Astrocyte (in vitro differentiated cells and primary cell): ENCODE measurements at regions not wholly inside any gene's neighbourhood (a gene's known extent, or its start where the extent isn't known, plus 50 kb on each side); places are given as distances from the start of the nearest gene placed in this dataset.

Source experiments
- DNase-seq: peaks from one replicate; pipeline ENCODE4 v3.0.0-alpha.2; 2010; ENCODE audit warnings: low read depth
- FAIRE-seq: peaks from 2 replicates; lab custom pipeline; 2011; peaks lifted over from hg19 to GRCh38; lab: Jason Lieb, UNC
- H2AFZ ChIP-seq: 2 replicates; pipeline ENCODE4 v1.6.0; 2012; ENCODE audit warnings: low read depth, low read length, inconsistent platforms
- H3K27ac ChIP-seq: 2 replicates; pipeline ENCODE4 v1.5.1; 2011; ENCODE audit warnings: low read depth, low read length, inconsistent platforms
- H3K27me3 ChIP-seq: 2 replicates; pipeline ENCODE4 v1.6.0; 2011; ENCODE audit warnings: low read length, inconsistent platforms; ENCODE audit not compliant: insufficient read depth
- H3K36me3 ChIP-seq: 2 replicates; pipeline ENCODE4 v1.5.1; 2011; ENCODE audit warnings: low read length, inconsistent platforms; ENCODE audit not compliant: insufficient read depth
- H3K4me1 ChIP-seq: 2 replicates; pipeline ENCODE4 v1.5.1; 2011; ENCODE audit warnings: low read length, inconsistent platforms; ENCODE audit not compliant: insufficient read depth
- H3K4me2 ChIP-seq: 2 replicates; pipeline ENCODE4 v1.6.0; 2012; ENCODE audit warnings: low read length, inconsistent platforms
- H3K4me3 ChIP-seq: 2 replicates; pipeline ENCODE4 v1.5.1; 2011; ENCODE audit warnings: low read depth, mild to moderate bottlenecking, low read length, inconsistent platforms; ENCODE audit not compliant: insufficient read depth
- H3K79me2 ChIP-seq: 2 replicates; pipeline ENCODE4 v1.6.0; 2012; ENCODE audit warnings: mild to moderate bottlenecking, low read length, inconsistent platforms; ENCODE audit not compliant: insufficient read depth
- H3K9ac ChIP-seq: 2 replicates; pipeline ENCODE4 v1.6.0; 2012; ENCODE audit warnings: mild to moderate bottlenecking, low read length, inconsistent platforms
- H3K9me3 ChIP-seq: 2 replicates; pipeline ENCODE4 v1.5.1; 2012; ENCODE audit warnings: low read depth, mild to moderate bottlenecking, low read length, inconsistent platforms; ENCODE audit not compliant: insufficient read depth
- H4K20me1 ChIP-seq: 2 replicates; pipeline ENCODE4 v1.6.0; 2012; ENCODE audit warnings: low read length, inconsistent platforms; ENCODE audit not compliant: insufficient read depth
- H3K27ac Mint-ChIP-seq: one replicate; pipeline ENCODE4 v1.8.0; 2021; ENCODE audit warnings: mild to moderate bottlenecking, mixed read lengths; ENCODE audit not compliant: unreplicated experiment
- H3K27me3 Mint-ChIP-seq: one replicate; pipeline ENCODE4 v1.8.0; 2021; ENCODE audit warnings: low read depth, mixed read lengths; ENCODE audit not compliant: unreplicated experiment
- H3K36me3 Mint-ChIP-seq: one replicate; pipeline ENCODE4 v1.8.0; 2021; ENCODE audit warnings: low read depth, mixed read lengths; ENCODE audit not compliant: unreplicated experiment
- H3K4me1 Mint-ChIP-seq: one replicate; pipeline ENCODE4 v1.8.0; 2021; ENCODE audit warnings: low read depth, mixed read lengths; ENCODE audit not compliant: unreplicated experiment
- H3K4me3 Mint-ChIP-seq: one replicate; pipeline ENCODE4 v1.8.0; 2021; ENCODE audit warnings: mild to moderate bottlenecking, moderate library complexity, mixed read lengths; ENCODE audit not compliant: unreplicated experiment
- H3K9me3 Mint-ChIP-seq: one replicate; pipeline ENCODE4 v1.8.0; 2021; ENCODE audit warnings: mild to moderate bottlenecking, mixed read lengths; ENCODE audit not compliant: unreplicated experiment
- EZH2 ChIP-seq: IDR thresholded peaks from 2 replicates; pipeline ENCODE4 v1.6.1; 2012; ENCODE audit warnings: mild to moderate bottlenecking, low read length, inconsistent platforms; ENCODE audit not compliant: insufficient read depth
- TF ChIP-seq, protein P1 (sequence below): IDR thresholded peaks from 2 replicates; pipeline ENCODE4 v1.5.1; 2011; ENCODE audit warnings: low read depth, mild to moderate bottlenecking, inconsistent platforms, low read length, moderate library complexity; ENCODE audit not compliant: insufficient read depth

DNA sequence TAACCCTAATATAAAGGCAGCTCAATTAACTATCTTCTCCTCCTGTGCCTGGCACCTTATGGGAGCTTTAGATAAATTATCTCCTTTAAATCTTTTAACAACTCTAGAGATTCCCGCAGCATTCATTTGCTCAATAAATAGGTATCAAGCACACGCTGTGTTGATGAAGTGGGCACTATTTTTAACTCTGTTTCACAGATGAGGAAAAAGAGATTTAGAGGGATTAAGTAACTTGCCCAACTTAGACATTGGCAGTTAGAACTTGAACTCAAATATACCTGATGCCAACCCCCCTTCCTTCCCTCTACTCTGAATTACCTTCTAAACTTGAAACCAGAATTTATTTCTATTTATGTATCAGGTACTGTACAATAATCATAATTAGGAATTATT lies 112.4 kb downstream of the SH3TC2 start:
- Mint-ChIP-seq H3K9me3 (peaks cover 2% of the 10 kb centered on the region), H3K4me3 (no peak overlapping the region), H3K27ac (no peak overlapping the region), H3K27me3 (peaks cover 3% of the 10 kb centered on the region), H3K4me1 (no peaks in the 10 kb centered on the region), H3K36me3 (no peaks in the 10 kb centered on the region)
- Histone ChIP-seq H2AFZ (no peak overlapping the region), H3K27me3 (peaks cover 3% of the 10 kb centered on the region), H3K4me1 (no peaks in the 10 kb centered on the region), H3K4me2 (no peak overlapping the region), H3K79me2 (no peaks in the 10 kb centered on the region), H3K27ac (no peak overlapping the region), H3K36me3 (no peaks in the 10 kb centered on the region), H3K9ac (no peak overlapping the region), H3K9me3 (no peaks in the 10 kb centered on the region), H4K20me1 (no peaks in the 10 kb centered on the region), H3K4me3 (no peak overlapping the region)
- FAIRE-seq (no peak), DNase-seq (no peak)
- no peak for TF ChIP-seq EZH2
- TF ChIP-seq, protein P1, sequence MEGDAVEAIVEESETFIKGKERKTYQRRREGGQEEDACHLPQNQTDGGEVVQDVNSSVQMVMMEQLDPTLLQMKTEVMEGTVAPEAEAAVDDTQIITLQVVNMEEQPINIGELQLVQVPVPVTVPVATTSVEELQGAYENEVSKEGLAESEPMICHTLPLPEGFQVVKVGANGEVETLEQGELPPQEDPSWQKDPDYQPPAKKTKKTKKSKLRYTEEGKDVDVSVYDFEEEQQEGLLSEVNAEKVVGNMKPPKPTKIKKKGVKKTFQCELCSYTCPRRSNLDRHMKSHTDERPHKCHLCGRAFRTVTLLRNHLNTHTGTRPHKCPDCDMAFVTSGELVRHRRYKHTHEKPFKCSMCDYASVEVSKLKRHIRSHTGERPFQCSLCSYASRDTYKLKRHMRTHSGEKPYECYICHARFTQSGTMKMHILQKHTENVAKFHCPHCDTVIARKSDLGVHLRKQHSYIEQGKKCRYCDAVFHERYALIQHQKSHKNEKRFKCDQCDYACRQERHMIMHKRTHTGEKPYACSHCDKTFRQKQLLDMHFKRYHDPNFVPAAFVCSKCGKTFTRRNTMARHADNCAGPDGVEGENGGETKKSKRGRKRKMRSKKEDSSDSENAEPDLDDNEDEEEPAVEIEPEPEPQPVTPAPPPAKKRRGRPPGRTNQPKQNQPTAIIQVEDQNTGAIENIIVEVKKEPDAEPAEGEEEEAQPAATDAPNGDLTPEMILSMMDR: no peak

DNA sequence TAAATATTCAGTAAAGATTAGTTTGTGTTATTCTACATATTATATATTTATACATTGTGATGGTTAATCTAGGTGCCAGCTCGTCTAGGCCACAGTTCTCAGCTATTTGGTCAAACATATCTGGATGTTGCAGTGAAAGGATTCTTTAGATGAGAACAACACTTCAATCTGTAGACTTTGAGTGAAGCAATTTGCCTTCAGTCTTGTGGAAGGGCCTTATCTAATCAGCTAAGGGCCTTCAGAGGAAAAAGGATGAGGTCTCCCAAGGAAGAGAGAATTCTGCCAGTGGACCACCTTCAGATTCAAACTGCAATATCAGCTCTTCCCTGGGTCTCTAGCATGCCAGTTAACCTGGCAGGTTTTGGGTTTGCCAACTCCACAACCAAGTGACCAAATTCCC lies 112.0 kb downstream of the SH3TC2 start:
- Histone ChIP-seq H3K36me3 (no peaks in the 10 kb centered on the region), H3K9me3 (no peaks in the 10 kb centered on the region), H3K9ac (no peak overlapping the region), H3K27me3 (peaks cover 3% of the 10 kb centered on the region), H3K4me3 (no peak overlapping the region), H2AFZ (no peak overlapping the region), H4K20me1 (no peaks in the 10 kb centered on the region), H3K27ac (no peak overlapping the region), H3K79me2 (no peaks in the 10 kb centered on the region), H3K4me2 (no peak overlapping the region), H3K4me1 (no peaks in the 10 kb centered on the region)
- H3K4me3 Mint-ChIP-seq: no peak overlapping the region
- peaks cover 2% of the 10 kb centered on the region for H3K9me3 Mint-ChIP-seq
- TF ChIP-seq EZH2: no peak
- TF ChIP-seq, protein P1: no peak
- peaks cover 3% of the 10 kb centered on the region for H3K27me3 Mint-ChIP-seq
- H3K36me3 Mint-ChIP-seq: no peaks in the 10 kb centered on the region
- no peak for DNase-seq
- no peak overlapping the region for H3K27ac Mint-ChIP-seq
- no peak for FAIRE-seq
- H3K4me1 Mint-ChIP-seq: no peaks in the 10 kb centered on the region

DNA sequence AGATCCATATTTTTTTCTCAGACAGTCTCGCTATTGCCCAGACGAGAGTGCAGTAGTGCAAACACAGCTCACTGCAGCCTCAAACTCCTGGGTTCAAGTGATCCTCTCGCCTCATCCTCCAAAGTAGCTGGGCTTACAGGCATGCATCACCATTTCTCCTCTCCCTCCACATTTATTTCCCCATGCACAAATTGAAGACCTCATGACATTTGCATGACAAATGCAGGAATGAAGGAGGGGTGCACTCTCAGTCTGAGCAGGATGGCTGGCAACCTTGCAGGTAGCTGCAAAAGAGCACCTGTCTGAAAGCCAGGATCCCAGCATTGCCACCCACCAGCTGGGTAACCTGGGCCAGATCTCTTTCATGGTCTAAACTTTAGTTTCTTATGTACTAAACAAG lies 111.2 kb downstream of the SH3TC2 start:
- no peak for TF ChIP-seq EZH2
- TF ChIP-seq, protein P1: no peak
- H3K79me2 ChIP-seq: no peaks in the 10 kb centered on the region
- H3K4me2 ChIP-seq: no peak overlapping the region
- H2AFZ ChIP-seq: no peak overlapping the region
- FAIRE-seq (no peak), DNase-seq (no peak)
- H3K4me1 ChIP-seq: no peaks in the 10 kb centered on the region
- no peak overlapping the region for H3K4me3 Mint-ChIP-seq
- H3K9me3 ChIP-seq: no peaks in the 10 kb centered on the region
- H4K20me1 ChIP-seq: no peaks in the 10 kb centered on the region
- H3K27ac Mint-ChIP-seq: no peak overlapping the region
- peaks cover 2% of the 10 kb centered on the region for H3K9me3 Mint-ChIP-seq
- H3K9ac ChIP-seq: no peak overlapping the region
- no peaks in the 10 kb centered on the region for H3K36me3 ChIP-seq
- no peak overlapping the region for H3K4me3 ChIP-seq
- H3K27me3 ChIP-seq: peaks cover 3% of the 10 kb centered on the region
- peaks cover 3% of the 10 kb centered on the region for H3K27me3 Mint-ChIP-seq
- H3K27ac ChIP-seq: no peak overlapping the region
- no peaks in the 10 kb centered on the region for H3K4me1 Mint-ChIP-seq
- no peaks in the 10 kb centered on the region for H3K36me3 Mint-ChIP-seq
